ENCODE measurements at regions not wholly inside any gene's neighbourhood (a gene's known extent, or its start where the extent isn't known, plus 50 kb on each side); places are given as distances from the start of the nearest gene placed in this dataset.
A peak's percentile ranks its signal among the peaks of the same experiment; 100 is the strongest.

- no peak for TF ChIP-seq CTCF (IDR thresholded peaks at IDR 0.05; ENCODE audit: low read depth, low read length, missing control alignments)
- no peak overlapping the region for H3K4me3 ChIP-seq (ENCODE audit: low read depth, low read length)
- no peak for DNase-seq (ENCODE audit: low read depth)
- in situ Hi-C loops (cut with HindIII; ENCODE audit: low sequenced_read_pairs): no loop called here
Measured at GRCh38 chr2:160917850-160918249, 242.4 kb upstream of the TANK start.

GRCh38 chr2:160918258-160918657, 242.0 kb upstream of the TANK start:
- in situ Hi-C loops (cut with HindIII; ENCODE audit: low sequenced_read_pairs): no loop called here
- no peak for TF ChIP-seq CTCF (IDR thresholded peaks at IDR 0.05; ENCODE audit: low read depth, low read length, missing control alignments)
- no peak for DNase-seq (ENCODE audit: low read depth)
- no peak overlapping the region for H3K4me3 ChIP-seq (ENCODE audit: low read depth, low read length)

GRCh38 chr2:160918906-160919503, 241.2 kb upstream of the TANK start:
- peak; percentile 32 for TF ChIP-seq CTCF (IDR thresholded peaks at IDR 0.05; ENCODE audit: low read depth, low read length, missing control alignments)
- no peak for DNase-seq (ENCODE audit: low read depth)
- H3K4me3 ChIP-seq (ENCODE audit: low read depth, low read length): no peak overlapping the region
- in situ Hi-C loops (cut with HindIII; ENCODE audit: low sequenced_read_pairs): no loop called here

- H3K4me3 ChIP-seq (ENCODE audit: low read depth, low read length): no peak overlapping the region
- no peak for DNase-seq (ENCODE audit: low read depth)
- in situ Hi-C loops (cut with HindIII; ENCODE audit: low sequenced_read_pairs): no loop called here
- no peak for TF ChIP-seq CTCF (IDR thresholded peaks at IDR 0.05; ENCODE audit: low read depth, low read length, missing control alignments)
Measured at GRCh38 chr2:160920061-160920460, 240.2 kb upstream of the TANK start.

- no peak for TF ChIP-seq CTCF (IDR thresholded peaks at IDR 0.05; ENCODE audit: low read depth, low read length, missing control alignments)
- peak; percentile 96 for DNase-seq (ENCODE audit: low read depth)
- no peak overlapping the region for H3K4me3 ChIP-seq (ENCODE audit: low read depth, low read length)
- in situ Hi-C loops (cut with HindIII; ENCODE audit: low sequenced_read_pairs): no loop called here
Measured at GRCh38 chr2:160920791-160921303, 239.4 kb upstream of the TANK start.

GRCh38 chr2:160921386-160921964, 238.8 kb upstream of the TANK start:
- in situ Hi-C loops (cut with HindIII; ENCODE audit: low sequenced_read_pairs): no loop called here
- no peak for TF ChIP-seq CTCF (IDR thresholded peaks at IDR 0.05; ENCODE audit: low read depth, low read length, missing control alignments)

More at GRCh38 chr2:160921386-160921964, 238.8 kb upstream of the TANK start:
- no peak overlapping the region for H3K4me3 ChIP-seq (ENCODE audit: low read depth, low read length)
- no peak for DNase-seq (ENCODE audit: low read depth)

All from astrocyte of the cerebellum (primary cell).